HCT116 (cell line): ENCODE measurements at regions not wholly inside any gene's neighbourhood (a gene's known extent, or its start where the extent isn't known, plus 50 kb on each side); places are given as distances from the start of the nearest gene placed in this dataset.

ENCODE experiments used
- ATAC-seq: fragments of 200-7000 bp; cut with Tn5 transposase; 2 replicates; pipeline ENCODE4 v1.9.1; 2020; ENCODE audit warnings: mild to moderate bottlenecking, moderate library complexity
- BruUV-seq: library from RNA; stranded (reverse); fragments of 400-500 nt; replicated peaks from 2 replicates; lab custom pipeline; 2021; lab: Mats Ljungman, UMichigan
- CTCF ChIA-PET: fragments of 300-600 bp; sonication (Branson Sonifier 250); formaldehyde crosslinking; loops from one replicate; lab custom pipeline; 2021; ENCODE audit warnings: antibody characterized with exemption; lab: Charles Lee
- POLR2A ChIA-PET: fragments of 300-600, 350-600 bp; sonication (Branson Sonifier 250); formaldehyde crosslinking; loops from one replicate; lab custom pipeline; 2021; ENCODE audit warnings: antibody characterized with exemption; lab: Charles Lee
- RAD21 ChIA-PET, 2 experiments: fragments of 300-600 bp; sonication (Branson Sonifier 250); formaldehyde crosslinking; loops; one replicate each; lab custom pipeline; 2023; ENCODE audit warnings: low total read pairs in 2 of 2; ENCODE audit not compliant: uncharacterized antibody in 2 of 2, unreplicated experiment in 2 of 2, low non-redundant PET in 1 of 2; lab: Charles Lee
- DNase-seq: peaks from one replicate; pipeline ENCODE4 v3.0.0-alpha.2; 2010; ENCODE audit warnings: low read depth, low spot score
- H2AFZ ChIP-seq: fragments of 200-600 bp; shearing (Covaris generic), sonication (generic); 2 replicates; pipeline ENCODE4 v1.6.1; 2017; ENCODE audit warnings: low read depth, mixed run types, mixed read lengths, antibody characterized with exemption, low read length; ENCODE audit not compliant: poor library complexity, severe bottlenecking
- H3K27ac ChIP-seq: 2 replicates; pipeline ENCODE4 v1.5.1; 2012; ENCODE audit warnings: low read depth, low read length
- H3K27me3 ChIP-seq: fragments of 200-600 bp; sonication (generic); 2 replicates; pipeline ENCODE4 v1.6.1; 2016; ENCODE audit warnings: mixed run types, low read length, mixed read lengths; ENCODE audit not compliant: insufficient read depth
- H3K36me3 ChIP-seq, 2 experiments: fragments of 200-500 bp in 1 of 2; fragments of 200-600 bp in 1 of 2; sonication (Bioruptor generic) in 1 of 2; sonication (generic) in 1 of 2; 2 replicates each; pipeline versions ENCODE4 v1.5.1 to v1.6.1; 2014 to 2016; ENCODE audit warnings: low read length in 2 of 2, inconsistent platforms in 1 of 2, mixed read lengths in 1 of 2, mixed run types in 1 of 2; ENCODE audit not compliant: insufficient read depth in 2 of 2, control insufficient read depth in 1 of 2
- H3K4me1 ChIP-seq, 2 experiments: fragments of 200-600 bp in 1 of 2; sonication (generic) in 1 of 2; 2 replicates each; pipeline versions ENCODE4 v1.5.1 to v1.6.1; 2012 to 2017; ENCODE audit warnings: low read length in 2 of 2, inconsistent platforms in 1 of 2, mild to moderate bottlenecking in 1 of 2, mixed read lengths in 1 of 2, mixed run types in 1 of 2, moderate library complexity in 1 of 2; ENCODE audit not compliant: insufficient read depth in 2 of 2, control insufficient read depth in 1 of 2
- H3K4me2 ChIP-seq: fragments of 200-600 bp; sonication (generic); 2 replicates; pipeline ENCODE4 v1.6.1; 2017; ENCODE audit warnings: mixed run types, low read length, mixed read lengths
- H3K4me3 ChIP-seq, 2 experiments: fragments of 200-600 bp in 1 of 2; sonication (generic) in 1 of 2; replicated peaks in 1 of 2; 2 replicates each; pipeline ENCODE4 v1.5.1; 2011 to 2016; ENCODE audit warnings: low read length in 2 of 2, control low read depth in 1 of 2, low read depth in 1 of 2, mild to moderate bottlenecking in 1 of 2, mixed read lengths in 1 of 2, mixed run types in 1 of 2
- H3K79me2 ChIP-seq: fragments of 200-600 bp; sonication (generic); 2 replicates; pipeline ENCODE4 v1.6.1; 2017; ENCODE audit warnings: mild to moderate bottlenecking, mixed run types, low read length, moderate library complexity, mixed read lengths; ENCODE audit not compliant: insufficient read depth
- H3K9ac ChIP-seq: fragments of 200-600 bp; sonication (generic); 2 replicates; pipeline ENCODE4 v1.6.1; 2016; ENCODE audit warnings: low read length, mixed read lengths
- H3K9me2 ChIP-seq: fragments of 200-600 bp; sonication (generic), shearing (Covaris generic); 2 replicates; pipeline ENCODE4 v1.6.1; 2017; ENCODE audit warnings: mixed run types, mild to moderate bottlenecking, moderate library complexity; ENCODE audit not compliant: insufficient read depth
- H3K9me3 ChIP-seq, 2 experiments: fragments of 200-500 bp in 1 of 2; fragments of 200-600 bp in 1 of 2; sonication (Bioruptor generic) in 1 of 2; sonication (generic) in 1 of 2; 2 replicates each; pipeline ENCODE4 v1.6.1; 2014 to 2017; ENCODE audit warnings: low read length in 2 of 2, mixed read lengths in 2 of 2, inconsistent platforms in 1 of 2, low read depth in 1 of 2, mild to moderate bottlenecking in 1 of 2, mixed run types in 1 of 2, moderate library complexity in 1 of 2; ENCODE audit not compliant: control insufficient read depth in 1 of 2, insufficient read depth in 1 of 2
- H4K20me1 ChIP-seq: fragments of 200-600 bp; sonication (generic), shearing (Covaris generic); 2 replicates; pipeline ENCODE4 v1.6.1; 2017; ENCODE audit warnings: mixed run types, mild to moderate bottlenecking, moderate library complexity; ENCODE audit not compliant: insufficient read depth
- CBX3 ChIP-seq: IDR thresholded peaks from 2 replicates; pipeline ENCODE4 v1.6.1; 2012; ENCODE audit warnings: low read depth
- ELF1 ChIP-seq: IDR thresholded peaks from 2 replicates; pipeline ENCODE4 v1.6.1; 2012; ENCODE audit warnings: low read depth, borderline replicate concordance
- EZH2 ChIP-seq: fragments of 200-600 bp; sonication (generic); IDR thresholded peaks from 2 replicates; pipeline ENCODE4 v1.6.1; 2017; ENCODE audit warnings: antibody characterized with exemption, mixed run types
- POLR2A ChIP-seq: IDR thresholded peaks from 2 replicates; pipeline ENCODE4 v1.7.0; 2011; ENCODE audit warnings: borderline replicate concordance; ENCODE audit not compliant: insufficient read depth, insufficient read length; ENCODE audit errors: extremely low read depth
- POLR2AphosphoS5 ChIP-seq: IDR thresholded peaks from 2 replicates; pipeline ENCODE4 v1.6.1; 2011; ENCODE audit warnings: mild to moderate bottlenecking, low read depth, low read length, moderate library complexity
- SIN3A ChIP-seq: IDR thresholded peaks from 2 replicates; pipeline ENCODE4 v1.6.1; 2012; ENCODE audit warnings: low read depth
- SP1 ChIP-seq: IDR thresholded peaks from 2 replicates; pipeline ENCODE4 v1.6.1; 2012; ENCODE audit warnings: low read depth
- SRF ChIP-seq: IDR thresholded peaks from 2 replicates; pipeline ENCODE4 v1.6.1; 2012; ENCODE audit warnings: low read depth
- YY1 ChIP-seq: IDR thresholded peaks from 2 replicates; pipeline ENCODE4 v1.6.1; 2011; ENCODE audit warnings: low read length, low read depth, moderate library complexity, mild to moderate bottlenecking; ENCODE audit not compliant: insufficient replicate concordance; ENCODE audit errors: extremely low read depth
- intact Hi-C: fragments of 100-400 bp; cut with micrococcal nuclease; formaldehyde crosslinking; loops from 2 replicates; pipeline ENCODE4 v1.10.0; 2022

DNA sequence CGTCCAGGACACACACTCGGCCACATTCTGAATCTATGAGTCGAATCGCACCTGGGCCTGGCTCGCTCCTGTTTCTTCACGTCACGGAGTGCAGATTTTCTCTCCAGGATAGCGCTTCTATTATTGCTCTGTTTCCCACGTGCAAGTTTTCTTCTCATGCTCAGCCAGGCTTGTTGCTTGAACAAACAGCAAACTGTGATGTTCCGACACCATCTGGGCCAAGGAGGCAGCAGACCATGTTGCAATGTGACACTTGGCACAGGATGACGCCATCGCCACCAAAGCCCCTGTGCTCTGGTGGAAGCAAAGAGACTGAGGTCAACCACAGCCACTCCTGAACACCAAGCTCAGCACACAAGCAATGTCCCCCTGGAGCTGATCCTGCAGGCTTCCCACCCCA, 507.1 kb upstream of the ADARB2 start:
- TF ChIP-seq YY1 (no peak), SIN3A (no peak), CBX3 (no peak), EZH2 (no peak), POLR2A (no peak), SRF (no peak)
- H3K9ac ChIP-seq: no peak overlapping the region
- no peak overlapping the region for H2AFZ ChIP-seq
- BruUV-seq: no TSS peak
- no peaks in the 10 kb centered on the region for H3K27me3 ChIP-seq
- H3K27ac ChIP-seq: no peak overlapping the region
- POLR2A ChIA-PET: no interaction called here
- H3K79me2 ChIP-seq: no peaks in the 10 kb centered on the region
- ATAC-seq (no peak), DNase-seq (no peak)
- intact Hi-C loops: no loop called here
- peaks cover 14 to 39% of the 10 kb centered on the region in 2 experiments; a peak in 2 of 4 replicates for H3K9me3 ChIP-seq
- H3K4me3 ChIP-seq: no peak overlapping the region
- H3K36me3 ChIP-seq: no peaks in the 10 kb centered on the region
- no peaks in the 10 kb centered on the region for H3K4me1 ChIP-seq
- H3K4me2 ChIP-seq: no peak overlapping the region
- RAD21 ChIA-PET: no interaction called here
- no peaks in the 10 kb centered on the region for H3K9me2 ChIP-seq
- CTCF ChIA-PET: no interaction called here
- no peaks in the 10 kb centered on the region for H4K20me1 ChIP-seq

DNA sequence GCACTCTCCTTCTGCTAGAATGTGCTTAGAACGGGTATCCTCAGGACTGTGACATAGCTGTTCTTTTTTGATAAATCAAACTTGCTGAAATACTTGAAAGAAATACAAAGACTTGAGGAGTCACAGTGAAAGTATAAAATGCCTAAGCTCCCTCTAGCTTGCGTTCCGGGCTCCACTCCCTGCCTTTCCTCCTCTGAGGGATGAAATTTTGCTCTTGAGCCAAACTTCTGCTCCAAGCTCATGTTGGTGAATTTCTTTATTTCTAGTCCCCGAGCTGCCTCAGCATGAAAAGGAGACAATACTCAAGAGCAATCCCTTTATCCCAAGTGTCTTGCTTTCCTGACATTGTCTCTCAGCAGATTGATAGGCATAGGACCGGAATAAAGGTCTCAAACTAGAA, 499.6 kb upstream of the ADARB2 start:
- Histone ChIP-seq H3K4me3 (no peak overlapping the region), H3K9ac (no peak overlapping the region), H3K4me2 (no peak overlapping the region), H3K9me2 (no peaks in the 10 kb centered on the region), H3K36me3 (no peaks in the 10 kb centered on the region), H3K27me3 (no peaks in the 10 kb centered on the region), H2AFZ (no peak overlapping the region), H4K20me1 (no peaks in the 10 kb centered on the region), H3K27ac (no peak overlapping the region), H3K4me1 (no peaks in the 10 kb centered on the region), H3K9me3 (peaks cover 4 to 8% of the 10 kb centered on the region in 2 experiments; a peak in 2 of 4 replicates), H3K79me2 (no peaks in the 10 kb centered on the region)
- ChIA-PET POLR2A (no interaction called here), CTCF (no interaction called here), RAD21 (no interaction called here)
- ATAC-seq: no peak
- BruUV-seq: no TSS peak
- intact Hi-C loops: no loop called here
- DNase-seq: no peak
- TF ChIP-seq CBX3 (no peak), ELF1 (no peak), POLR2A (no peak), POLR2AphosphoS5 (no peak), SP1 (no peak)
